WTC11 (cell line): ENCODE measurements at regions not wholly inside any gene's neighbourhood (a gene's known extent, or its start where the extent isn't known, plus 50 kb on each side); places are given as distances from the start of the nearest gene placed in this dataset.

Experiments
- ATAC-seq: fragments of 200-7000 bp; cut with Tn5 transposase; 2 replicates; pipeline ENCODE4 v1.10.0; 2021; ENCODE audit warnings: mild to moderate bottlenecking, moderate library complexity
- CTCF ChIA-PET: fragments of 300-600 bp; sonication (Branson Sonifier 250); formaldehyde crosslinking; loops from one replicate; lab custom pipeline; 2021; ENCODE audit warnings: antibody characterized with exemption; lab: Charles Lee
- POLR2A ChIA-PET: fragments of 350-600 bp; sonication (Branson Sonifier 250); formaldehyde crosslinking; loops from one replicate; lab custom pipeline; 2021; ENCODE audit warnings: antibody characterized with exemption; lab: Charles Lee
- DNase-seq: peaks from one replicate; pipeline ENCODE4 v3.0.0; 2021; ENCODE audit warnings: low spot score
- H3K27ac Mint-ChIP-seq: 2 replicates; pipeline ENCODE4 v1.8.0; 2021; ENCODE audit warnings: mixed read lengths
- H3K27me3 Mint-ChIP-seq: 2 replicates; pipeline ENCODE4 v1.8.0; 2021; ENCODE audit warnings: low read depth, mild to moderate bottlenecking, moderate library complexity, mixed read lengths
- H3K36me3 Mint-ChIP-seq: 2 replicates; pipeline ENCODE4 v1.8.0; 2021; ENCODE audit warnings: mixed read lengths
- H3K4me1 Mint-ChIP-seq: 2 replicates; pipeline ENCODE4 v1.8.0; 2022; ENCODE audit warnings: mixed read lengths
- H3K4me3 Mint-ChIP-seq: 2 replicates; pipeline ENCODE4 v1.8.0; 2021; ENCODE audit warnings: mild to moderate bottlenecking, moderate library complexity, mixed read lengths
- H3K9me3 Mint-ChIP-seq: 2 replicates; pipeline ENCODE4 v1.8.0; 2021; ENCODE audit warnings: mixed read lengths
- ATF1 ChIP-seq: sonication (generic); formaldehyde crosslinking; IDR thresholded peaks from 2 replicates; pipeline ENCODE4 v1.8.1; 2023; ENCODE audit warnings: mild to moderate bottlenecking, moderate library complexity, missing genetic modification reagents
- GABPB1 ChIP-seq: sonication (generic); formaldehyde crosslinking; IDR thresholded peaks from 2 replicates; pipeline ENCODE4 v1.8.1; 2023; ENCODE audit warnings: mild to moderate bottlenecking, missing genetic modification reagents
- MAX ChIP-seq: sonication (generic); formaldehyde crosslinking; IDR thresholded peaks from 2 replicates; pipeline ENCODE4 v1.8.0; 2022; ENCODE audit warnings: mild to moderate bottlenecking, missing genetic modification reagents
- MLX ChIP-seq: sonication (generic); formaldehyde crosslinking; IDR thresholded peaks from 2 replicates; pipeline ENCODE4 v1.8.1; 2023; ENCODE audit warnings: mild to moderate bottlenecking, missing genetic modification reagents, moderate library complexity
- MXD4 ChIP-seq: fragments of 250-450 bp; sonication (Bioruptor Pico); IDR thresholded peaks from 2 replicates; pipeline ENCODE4 v1.8.0; 2021; ENCODE audit warnings: mild to moderate bottlenecking, moderate library complexity, borderline replicate concordance
- MYBL2 ChIP-seq: sonication (generic); formaldehyde crosslinking; IDR thresholded peaks from 2 replicates; pipeline ENCODE4 v1.8.1; 2023; ENCODE audit warnings: mild to moderate bottlenecking, moderate library complexity, missing genetic modification reagents
- NR2C2 ChIP-seq: sonication (generic); formaldehyde crosslinking; IDR thresholded peaks from 2 replicates; pipeline ENCODE4 v1.8.0; 2022; ENCODE audit warnings: mild to moderate bottlenecking, missing genetic modification reagents
- NR3C1 ChIP-seq: sonication (generic); formaldehyde crosslinking; conservative IDR thresholded peaks from 2 replicates; pipeline ENCODE4 v1.8.1; 2023; ENCODE audit warnings: low read depth, mild to moderate bottlenecking, missing genetic modification reagents
- PRDM15 ChIP-seq: sonication (generic); formaldehyde crosslinking; IDR thresholded peaks from 2 replicates; pipeline ENCODE4 v1.8.0; 2022; ENCODE audit warnings: missing genetic modification reagents
- PRRX2 ChIP-seq: fragments of 250-450 bp; sonication (Bioruptor Pico); IDR thresholded peaks from 2 replicates; pipeline ENCODE4 v1.8.0; 2021; ENCODE audit warnings: mild to moderate bottlenecking
- TCF7 ChIP-seq: sonication (generic); formaldehyde crosslinking; IDR thresholded peaks from 2 replicates; pipeline ENCODE4 v1.8.0; 2022; ENCODE audit warnings: mild to moderate bottlenecking, low read depth, missing genetic modification reagents, moderate library complexity
- TEAD1 ChIP-seq: sonication (generic); formaldehyde crosslinking; IDR thresholded peaks from 2 replicates; pipeline ENCODE4 v1.8.0; 2022; ENCODE audit warnings: mild to moderate bottlenecking, missing genetic modification reagents
- ZBTB43 ChIP-seq: sonication (generic); formaldehyde crosslinking; IDR thresholded peaks from 2 replicates; pipeline ENCODE4 v1.8.1; 2023; ENCODE audit warnings: mild to moderate bottlenecking, missing genetic modification reagents
- ZNF121 ChIP-seq: sonication (generic); formaldehyde crosslinking; IDR thresholded peaks from 2 replicates; pipeline ENCODE4 v1.8.0; 2023; ENCODE audit warnings: missing genetic modification reagents
- ZNF263 ChIP-seq: sonication (generic); formaldehyde crosslinking; IDR thresholded peaks from 2 replicates; pipeline ENCODE4 v1.8.1; 2022; ENCODE audit warnings: low read depth, mild to moderate bottlenecking, moderate library complexity, missing genetic modification reagents
- ZNF512 ChIP-seq: sonication (generic); formaldehyde crosslinking; IDR thresholded peaks from 2 replicates; pipeline ENCODE4 v1.8.1; 2022; ENCODE audit warnings: missing genetic modification reagents, borderline replicate concordance
- ZSCAN18 ChIP-seq: fragments of 250-450 bp; sonication (Bioruptor Pico); IDR thresholded peaks from 2 replicates; pipeline ENCODE4 v2.1.2; 2022; ENCODE audit warnings: mild to moderate bottlenecking, moderate library complexity

GRCh38 chr4:66797608-66798007 is 747.7 kb downstream of the CENPC start:
- ChIA-PET POLR2A (no interaction called here), CTCF (no interaction called here)
- no peak overlapping the region for H3K4me3 Mint-ChIP-seq
- 0 out of 2 replicates have a peak, but pooled peaks cover 4% of the 10 kb centered on the region for H3K4me1 Mint-ChIP-seq
- no peak for DNase-seq
- H3K27ac Mint-ChIP-seq: no peak overlapping the region
- peaks cover 16% of the 10 kb centered on the region for H3K9me3 Mint-ChIP-seq
- peaks cover 5% of the 10 kb centered on the region; the same call in 1 of the 2 replicates for H3K36me3 Mint-ChIP-seq
- no peak for ATAC-seq
- TF ChIP-seq TEAD1: no peak
- no peaks in the 10 kb centered on the region for H3K27me3 Mint-ChIP-seq

- DNase-seq: no peak
- H3K36me3 Mint-ChIP-seq: no peaks in the 10 kb centered on the region
- CTCF ChIA-PET: no interaction called here
- ATAC-seq: no peak
- POLR2A ChIA-PET: no interaction called here
- no peaks in the 10 kb centered on the region for H3K27me3 Mint-ChIP-seq
- no peaks in the 10 kb centered on the region for H3K9me3 Mint-ChIP-seq
- H3K4me3 Mint-ChIP-seq: no peak overlapping the region
- H3K4me1 Mint-ChIP-seq: 0 out of 2 replicates have a peak, but pooled peaks cover 4% of the 10 kb centered on the region
- TF ChIP-seq ZBTB43 (no peak), ZNF512 (CRISPR knock-in tag) (no peak), MXD4 (no peak), MLX (CRISPR knock-in tag) (no peak), PRRX2 (no peak), ZNF121 (CRISPR knock-in tag) (no peak)
- no peak overlapping the region for H3K27ac Mint-ChIP-seq
Measured at GRCh38 chr4:66795724-66796123, 749.6 kb downstream of the CENPC start.

- CTCF ChIA-PET: no interaction called here
- H3K27ac Mint-ChIP-seq: no peak overlapping the region
- ATAC-seq (no peak), DNase-seq (no peak)
- no peak overlapping the region for H3K4me3 Mint-ChIP-seq
- peaks cover 4% of the 10 kb centered on the region; the same call in 1 of the 2 replicates for H3K4me1 Mint-ChIP-seq
- no peaks in the 10 kb centered on the region for H3K9me3 Mint-ChIP-seq
- H3K27me3 Mint-ChIP-seq: no peaks in the 10 kb centered on the region
- H3K36me3 Mint-ChIP-seq: no peaks in the 10 kb centered on the region
- TF ChIP-seq TEAD1: no peak
- TF ChIP-seq NR3C1 (CRISPR knock-in tag): no peak
- no peak for TF ChIP-seq TCF7
- TF ChIP-seq GABPB1: no peak
- POLR2A ChIA-PET: no interaction called here
Measured at GRCh38 chr4:66794390-66795034, 750.8 kb downstream of the CENPC start.

- Mint-ChIP-seq H3K4me3 (no peak overlapping the region), H3K36me3 (no peaks in the 10 kb centered on the region), H3K9me3 (no peaks in the 10 kb centered on the region), H3K4me1 (peaks cover 4% of the 10 kb centered on the region; the same call in 1 of the 2 replicates), H3K27me3 (no peaks in the 10 kb centered on the region), H3K27ac (no peak overlapping the region)
- ATAC-seq (no peak), DNase-seq (no peak)
- CTCF ChIA-PET: no interaction called here
- POLR2A ChIA-PET: no interaction called here
- TF ChIP-seq ATF1: no peak
- TF ChIP-seq ZSCAN18 (CRISPR knock-in tag): no peak
- no peak for TF ChIP-seq ZNF263 (CRISPR knock-in tag)
- TF ChIP-seq MAX: no peak
- TF ChIP-seq PRDM15 (CRISPR knock-in tag): no peak
- TF ChIP-seq MYBL2: no peak
- no peak for TF ChIP-seq ZNF512 (CRISPR knock-in tag)
- no peak for TF ChIP-seq MLX (CRISPR knock-in tag)
- TF ChIP-seq NR2C2 (CRISPR knock-in tag): no peak
Measured at GRCh38 chr4:66791686-66792085, 753.6 kb downstream of the CENPC start.
